GM19467 (cell line): ENCODE measurements at regions not wholly inside any gene's neighbourhood (a gene's known extent, or its start where the extent isn't known, plus 50 kb on each side); places are given as distances from the start of the nearest gene placed in this dataset.
A peak's percentile ranks its signal among the peaks of the same experiment; 100 is the strongest.
"Not testable (repeated sequence)": the region's sequence is repeated elsewhere in the genome, so short reads cannot be mapped to it uniquely, and the experiment has no call there.

Experiments used
- ATAC-seq: cut with Tn5 transposase; IDR thresholded peaks from one replicate; pipeline ENCODE4 v1.9.1; 2021; ENCODE audit warnings: mild to moderate bottlenecking, moderate library complexity; ENCODE audit not compliant: unreplicated experiment

DNA sequence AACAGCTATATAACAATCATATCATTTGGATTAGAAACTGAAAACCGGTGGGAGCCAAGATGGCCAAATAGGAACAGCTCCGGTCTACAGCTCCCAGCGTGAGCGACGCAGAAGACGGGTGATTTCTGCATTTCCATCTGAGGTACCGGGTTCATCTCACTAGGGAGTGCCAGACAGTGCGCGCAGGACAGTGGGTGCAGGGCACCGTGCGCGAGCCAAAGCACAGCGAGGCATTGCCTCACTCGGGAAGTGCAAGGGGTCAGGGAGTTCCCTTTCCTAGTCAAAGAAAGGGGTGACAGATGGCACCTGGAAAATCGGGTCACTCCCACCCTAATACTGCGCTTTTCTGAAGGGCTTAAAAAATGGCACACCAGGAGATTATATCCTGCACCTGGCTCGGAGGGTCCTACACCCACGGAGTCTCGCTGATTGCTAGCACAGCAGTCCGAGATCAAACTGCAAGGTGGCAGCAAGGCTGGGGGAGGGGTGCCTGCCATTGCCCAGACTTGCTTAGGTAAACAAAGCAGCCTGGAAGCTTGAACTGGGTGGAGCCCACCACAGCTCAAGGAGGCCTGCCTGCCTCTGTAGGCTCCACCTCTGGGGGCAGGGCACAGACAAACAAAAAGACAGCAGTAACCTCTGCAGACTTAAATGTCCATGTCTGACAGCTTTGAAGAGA, 1041.5 kb downstream of the SLC6A15 start:
- ATAC-seq: not testable (repeated sequence)

DNA sequence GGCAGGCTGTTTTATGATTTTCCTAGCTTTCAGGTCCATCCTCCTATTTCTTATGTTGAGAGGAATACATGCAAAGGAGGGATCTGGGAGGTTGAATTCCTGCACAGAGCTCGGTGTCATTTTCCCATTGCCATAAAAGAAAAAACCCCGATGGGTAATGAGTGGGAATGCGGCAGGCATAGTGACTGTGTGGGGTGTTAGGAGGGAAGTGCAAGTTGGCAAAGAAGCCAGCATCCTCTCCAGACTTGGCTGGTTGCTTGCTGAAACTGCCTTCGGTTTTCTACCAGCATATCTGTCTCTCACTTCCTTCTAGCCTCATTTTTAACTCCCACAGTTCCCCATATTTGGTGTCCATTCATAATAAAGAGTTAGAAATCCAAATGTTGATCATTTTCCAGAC, 1046.1 kb downstream of the SLC6A15 start:
- no peak for ATAC-seq

- no peak for ATAC-seq
These were observed 1047.2 kb downstream of the SLC6A15 start for GRCh38 chr12:83865431-83865830.

- ATAC-seq: no peak
These were observed 1048.5 kb downstream of the SLC6A15 start for GRCh38 chr12:83864054-83864453.

- no peak for ATAC-seq
These were observed 1053.6 kb downstream of the SLC6A15 start for GRCh38 chr12:83859021-83859420.

GRCh38 chr12:83856803-83857202, 1055.8 kb downstream of the SLC6A15 start:
- ATAC-seq: no peak

DNA sequence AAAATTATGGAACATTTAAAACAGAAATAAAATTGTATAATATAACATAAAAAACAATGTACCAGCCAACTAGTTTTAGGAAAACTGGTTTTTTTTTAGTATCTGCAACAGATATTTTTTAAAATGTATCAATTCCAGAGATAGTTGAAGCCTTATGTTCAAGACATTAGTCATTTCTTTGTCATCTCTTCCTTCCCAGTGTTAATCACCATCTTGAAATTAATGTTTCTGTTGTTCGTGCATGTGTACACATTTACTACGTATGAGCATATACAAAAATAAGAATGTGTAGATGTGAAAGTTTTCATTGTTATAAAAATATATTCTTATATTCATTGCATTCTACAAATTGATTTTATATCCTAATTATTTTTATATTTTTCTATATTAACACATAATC, 1062.1 kb downstream of the SLC6A15 start:
- no peak for ATAC-seq

- ATAC-seq: no peak
These were observed 1063.9 kb downstream of the SLC6A15 start for GRCh38 chr12:83848702-83849101.

- ATAC-seq: no peak
These were observed 1069.1 kb downstream of the SLC6A15 start for GRCh38 chr12:83843541-83843940.

DNA sequence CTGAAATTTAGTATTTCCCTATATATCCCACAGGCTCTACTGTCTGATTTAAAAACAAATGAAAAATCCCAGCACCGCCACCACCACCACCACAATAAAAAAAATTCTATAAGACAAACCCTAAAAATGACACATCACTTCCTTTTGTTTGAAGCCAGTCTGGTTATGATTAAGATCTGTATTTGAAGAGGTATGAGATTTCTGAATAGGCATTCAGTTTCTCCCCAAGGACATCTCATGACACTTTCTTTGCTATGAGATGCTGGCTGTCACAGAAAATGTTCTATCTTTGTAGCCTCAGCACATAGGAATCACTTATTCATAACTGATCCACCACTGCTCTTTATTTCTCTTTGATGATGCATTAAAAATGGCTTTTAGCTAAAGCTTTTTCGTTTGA, 1071.0 kb downstream of the SLC6A15 start:
- ATAC-seq: no peak

DNA sequence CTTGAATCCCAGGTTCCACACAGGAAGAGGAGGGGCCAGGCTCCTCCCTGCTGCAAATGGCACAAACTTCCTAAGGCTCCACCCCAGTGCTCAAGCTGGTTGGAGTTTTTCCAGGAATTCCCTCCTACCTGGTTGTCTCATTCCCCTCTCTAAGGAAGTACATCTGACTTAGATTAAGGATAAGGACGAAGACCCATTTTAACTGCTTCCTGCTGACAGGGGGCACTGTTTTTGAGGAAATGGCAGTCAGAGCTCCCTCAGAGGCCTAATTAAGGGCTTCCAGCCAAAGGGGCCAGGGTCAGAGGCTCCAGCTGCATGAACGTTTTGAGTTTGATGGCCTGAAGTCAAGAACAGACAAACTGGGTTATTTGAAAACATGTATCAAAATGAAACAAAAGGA, 1084.7 kb downstream of the SLC6A15 start:
- no peak for ATAC-seq

DNA sequence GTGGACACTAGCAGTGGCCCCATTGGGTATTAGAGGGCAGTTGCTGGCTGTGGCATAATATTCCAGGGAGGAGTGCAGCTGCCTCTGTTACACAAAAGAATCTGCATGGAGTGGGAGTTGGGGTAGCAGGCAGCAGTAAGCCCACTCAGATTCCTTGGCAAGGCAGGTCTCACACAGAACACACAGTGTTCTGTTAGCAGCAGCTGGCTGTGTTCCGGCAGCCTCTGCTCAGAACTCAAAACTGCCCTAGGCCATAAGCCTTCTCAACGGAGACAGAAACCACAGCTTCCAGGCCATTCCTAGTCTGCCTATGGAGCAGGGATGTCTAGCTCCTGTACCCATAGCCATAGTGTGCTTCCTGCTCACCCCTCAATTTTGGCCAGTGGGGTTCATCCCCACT, 1085.4 kb downstream of the SLC6A15 start:
- ATAC-seq: no peak

- ATAC-seq: no peak
These were observed 1086.5 kb downstream of the SLC6A15 start for GRCh38 chr12:83826112-83826511.

DNA sequence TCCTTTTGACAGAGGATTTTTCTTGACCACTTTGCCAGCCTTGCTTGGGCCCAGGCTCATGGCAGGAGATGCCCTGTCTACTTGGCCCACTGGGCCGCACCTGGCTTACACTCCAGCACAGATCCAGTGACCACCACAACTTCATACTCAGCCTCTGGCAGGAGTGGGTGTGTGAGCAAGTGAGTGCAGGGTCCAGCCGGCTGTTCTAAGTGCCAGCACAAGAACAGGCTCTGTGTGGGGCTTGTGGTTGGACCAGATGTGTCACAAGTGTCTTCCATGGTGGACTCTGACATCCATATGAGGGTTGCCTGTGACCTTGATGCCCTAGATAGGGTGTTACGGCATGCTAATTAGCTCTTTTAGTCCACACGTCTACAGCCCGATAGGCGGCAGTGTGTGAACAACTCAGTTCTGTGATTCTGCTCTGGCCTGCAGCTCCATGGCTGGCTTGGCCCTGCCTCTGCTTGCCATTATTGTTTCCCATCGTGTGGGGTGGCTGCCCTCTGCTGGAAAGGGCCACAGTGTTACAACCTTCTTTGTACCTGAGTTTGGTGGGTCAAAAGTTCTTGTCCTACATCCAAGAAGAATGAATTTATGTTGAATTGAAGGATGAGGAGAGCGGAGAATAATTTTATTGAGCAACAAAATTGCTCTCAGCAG, 1089.1 kb downstream of the SLC6A15 start:
- ATAC-seq: peak; percentile 94

- no peak for ATAC-seq
These were observed 1090.6 kb downstream of the SLC6A15 start for GRCh38 chr12:83821967-83822366.

DNA sequence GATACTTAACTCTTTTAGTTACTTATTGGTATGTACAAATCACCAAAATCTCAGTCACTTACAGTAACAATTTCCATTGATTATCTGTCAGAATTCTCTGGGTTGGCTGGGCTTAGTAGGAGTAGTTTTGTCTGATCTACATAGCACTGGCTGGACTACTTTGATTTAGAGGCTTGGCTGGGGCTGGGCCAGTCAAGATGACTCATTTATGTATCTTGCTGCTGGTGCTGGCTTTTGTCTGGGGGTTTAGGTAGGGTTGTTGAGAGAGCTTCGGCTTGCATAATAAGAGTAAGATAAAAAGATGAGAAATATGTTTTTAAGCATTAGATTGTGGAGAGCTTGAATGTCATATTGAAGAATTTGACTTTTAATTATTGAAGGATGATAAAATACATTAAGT, 1093.7 kb downstream of the SLC6A15 start:
- ATAC-seq: no peak

- no peak for ATAC-seq
These were observed 1094.9 kb downstream of the SLC6A15 start for GRCh38 chr12:83817730-83818129.

- ATAC-seq: no peak
These were observed 1104.0 kb downstream of the SLC6A15 start for GRCh38 chr12:83808591-83808990.

GRCh38 chr12:83807871-83808270, 1104.7 kb downstream of the SLC6A15 start:
- no peak for ATAC-seq

- no peak for ATAC-seq
These were observed 1106.7 kb downstream of the SLC6A15 start for GRCh38 chr12:83805873-83806272.

- ATAC-seq: no peak
These were observed 1107.3 kb downstream of the SLC6A15 start for GRCh38 chr12:83805156-83805772.

- ATAC-seq: no peak
These were observed 1110.6 kb downstream of the SLC6A15 start for GRCh38 chr12:83801972-83802371.
